ENCODE measurements at regions not wholly inside any gene's neighbourhood (a gene's known extent, or its start where the extent isn't known, plus 50 kb on each side); places are given as distances from the start of the nearest gene placed in this dataset.

DNA sequence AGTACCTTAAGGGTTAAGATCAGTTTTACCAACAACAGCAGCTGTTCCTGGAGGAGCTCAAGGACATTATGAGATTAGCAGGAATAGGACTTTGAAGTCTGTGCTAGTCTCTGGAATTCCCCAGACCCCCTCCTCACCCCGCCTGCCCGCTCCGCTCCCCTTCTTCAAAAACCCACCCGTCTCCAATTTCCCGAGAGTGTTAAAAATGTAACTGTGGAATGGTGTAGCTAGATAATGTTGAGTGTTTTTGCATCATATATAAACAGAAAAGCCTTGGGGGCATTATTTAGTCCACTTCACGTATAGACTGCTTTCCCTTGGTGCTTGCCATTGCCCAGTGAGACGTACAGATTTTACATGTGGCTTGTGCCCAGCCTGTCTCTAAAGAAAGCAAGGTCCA, 65.0 kb upstream of the SEMA6D start:
- TF ChIP-seq, protein P1, sequence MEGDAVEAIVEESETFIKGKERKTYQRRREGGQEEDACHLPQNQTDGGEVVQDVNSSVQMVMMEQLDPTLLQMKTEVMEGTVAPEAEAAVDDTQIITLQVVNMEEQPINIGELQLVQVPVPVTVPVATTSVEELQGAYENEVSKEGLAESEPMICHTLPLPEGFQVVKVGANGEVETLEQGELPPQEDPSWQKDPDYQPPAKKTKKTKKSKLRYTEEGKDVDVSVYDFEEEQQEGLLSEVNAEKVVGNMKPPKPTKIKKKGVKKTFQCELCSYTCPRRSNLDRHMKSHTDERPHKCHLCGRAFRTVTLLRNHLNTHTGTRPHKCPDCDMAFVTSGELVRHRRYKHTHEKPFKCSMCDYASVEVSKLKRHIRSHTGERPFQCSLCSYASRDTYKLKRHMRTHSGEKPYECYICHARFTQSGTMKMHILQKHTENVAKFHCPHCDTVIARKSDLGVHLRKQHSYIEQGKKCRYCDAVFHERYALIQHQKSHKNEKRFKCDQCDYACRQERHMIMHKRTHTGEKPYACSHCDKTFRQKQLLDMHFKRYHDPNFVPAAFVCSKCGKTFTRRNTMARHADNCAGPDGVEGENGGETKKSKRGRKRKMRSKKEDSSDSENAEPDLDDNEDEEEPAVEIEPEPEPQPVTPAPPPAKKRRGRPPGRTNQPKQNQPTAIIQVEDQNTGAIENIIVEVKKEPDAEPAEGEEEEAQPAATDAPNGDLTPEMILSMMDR (IDR thresholded peaks at IDR 0.05), result no peak
- TF ChIP-seq EP300 (IDR thresholded peaks at IDR 0.05) (no peak), POLR2A (IDR thresholded peaks at IDR 0.05) (no peak)
